ENCODE measurements at regions not wholly inside any gene's neighbourhood (a gene's known extent, or its start where the extent isn't known, plus 50 kb on each side); places are given as distances from the start of the nearest gene placed in this dataset.

- in situ Hi-C loops (cut with HindIII; ENCODE audit: low pct_unique_long_range_greater_than_20kb, low sequenced_read_pairs) = no loop called here
- BruUV-seq (replicated peaks) = no TSS peak
Observed at GRCh38 chr4:146113171-146113570, 62.3 kb upstream of the LSM6 start.

DNA sequence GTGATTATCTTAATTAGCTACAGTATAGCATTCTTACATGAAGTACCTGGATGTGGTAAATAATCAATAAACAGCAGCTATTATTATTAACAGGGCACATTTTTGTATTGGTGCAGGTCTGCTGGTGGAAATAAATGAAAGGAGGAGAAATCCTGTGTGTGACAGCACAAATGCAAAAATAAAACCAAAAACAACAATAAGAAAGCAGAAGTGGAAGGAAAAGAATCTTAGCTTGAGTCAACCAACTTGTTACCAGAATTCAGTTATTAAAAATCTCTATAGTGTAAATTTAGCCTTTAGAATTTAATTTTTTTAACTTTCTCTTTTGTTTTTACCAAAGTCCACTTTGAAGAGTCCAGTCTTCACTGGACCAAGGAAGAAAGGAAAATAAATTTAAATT is 63.1 kb upstream of the LSM6 start:
- in situ Hi-C loops (cut with HindIII; ENCODE audit: low pct_unique_long_range_greater_than_20kb, low sequenced_read_pairs) = no loop called here
- no peaks in the 10 kb centered on the region for H3K36me3 ChIP-seq (ENCODE audit: control insufficient read depth, insufficient read depth, low read length)
- no peaks in the 10 kb centered on the region for H3K4me1 ChIP-seq (ENCODE audit: control insufficient read depth, insufficient read depth, low read length)
- no peak for DNase-seq (ENCODE audit: low read depth, low spot score)
- TF ChIP-seq REST (IDR thresholded peaks at IDR 0.05; ENCODE audit: insufficient read depth in 1 of 2, low read depth in 2 of 2, low read length in 1 of 2) (no peak), SIN3A (IDR thresholded peaks at IDR 0.05; ENCODE audit: borderline replicate concordance, insufficient read depth, low read depth, low read length) (no peak), TCF7L2 (IDR thresholded peaks at IDR 0.05; ENCODE audit: low read depth, low read length) (no peak), POLR2AphosphoS5 (IDR thresholded peaks at IDR 0.05; ENCODE audit: low read depth, low read length) (no peak)
- TF ChIP-seq, protein P1, sequence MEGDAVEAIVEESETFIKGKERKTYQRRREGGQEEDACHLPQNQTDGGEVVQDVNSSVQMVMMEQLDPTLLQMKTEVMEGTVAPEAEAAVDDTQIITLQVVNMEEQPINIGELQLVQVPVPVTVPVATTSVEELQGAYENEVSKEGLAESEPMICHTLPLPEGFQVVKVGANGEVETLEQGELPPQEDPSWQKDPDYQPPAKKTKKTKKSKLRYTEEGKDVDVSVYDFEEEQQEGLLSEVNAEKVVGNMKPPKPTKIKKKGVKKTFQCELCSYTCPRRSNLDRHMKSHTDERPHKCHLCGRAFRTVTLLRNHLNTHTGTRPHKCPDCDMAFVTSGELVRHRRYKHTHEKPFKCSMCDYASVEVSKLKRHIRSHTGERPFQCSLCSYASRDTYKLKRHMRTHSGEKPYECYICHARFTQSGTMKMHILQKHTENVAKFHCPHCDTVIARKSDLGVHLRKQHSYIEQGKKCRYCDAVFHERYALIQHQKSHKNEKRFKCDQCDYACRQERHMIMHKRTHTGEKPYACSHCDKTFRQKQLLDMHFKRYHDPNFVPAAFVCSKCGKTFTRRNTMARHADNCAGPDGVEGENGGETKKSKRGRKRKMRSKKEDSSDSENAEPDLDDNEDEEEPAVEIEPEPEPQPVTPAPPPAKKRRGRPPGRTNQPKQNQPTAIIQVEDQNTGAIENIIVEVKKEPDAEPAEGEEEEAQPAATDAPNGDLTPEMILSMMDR (IDR thresholded peaks at IDR 0.05) = no peak
- H3K27ac ChIP-seq (ENCODE audit: low read length) = no peak overlapping the region
- H3K27me3 ChIP-seq (ENCODE audit: control insufficient read depth, insufficient read depth, low read length) = no peaks in the 10 kb centered on the region
- ATAC-seq = no peak
- BruUV-seq (replicated peaks) = no TSS peak
- H3K9me3 ChIP-seq (ENCODE audit: control insufficient read depth, insufficient read depth, low read depth, low read length) = no peaks in the 10 kb centered on the region
- ChIA-PET CTCF (no interaction called here), POLR2A (no interaction called here)
- H3K4me3 ChIP-seq (ENCODE audit: low read depth in 2 of 2, low read length in 2 of 2) = no peak overlapping the region
- intact Hi-C loops (cut with micrococcal nuclease; ENCODE audit: unreplicated experiment) = no loop called here

More at GRCh38 chr4:146113171-146113570, 62.3 kb upstream of the LSM6 start:
- Histone ChIP-seq H3K27me3 (ENCODE audit: control insufficient read depth, insufficient read depth, low read length) (no peaks in the 10 kb centered on the region), H3K36me3 (ENCODE audit: control insufficient read depth, insufficient read depth, low read length) (no peaks in the 10 kb centered on the region), H3K4me1 (ENCODE audit: control insufficient read depth, insufficient read depth, low read length) (no peaks in the 10 kb centered on the region), H3K4me3 (ENCODE audit: low read depth in 2 of 2, low read length in 2 of 2) (no peak overlapping the region), H3K27ac (ENCODE audit: low read length) (no peak overlapping the region), H3K9me3 (ENCODE audit: control insufficient read depth, insufficient read depth, low read depth, low read length) (no peaks in the 10 kb centered on the region)
- CTCF ChIA-PET = no interaction called here
- DNase-seq (ENCODE audit: low read depth, low spot score) = no peak
- no peak for ATAC-seq
- TF ChIP-seq REST (IDR thresholded peaks at IDR 0.05; ENCODE audit: insufficient read depth in 1 of 2, low read depth in 2 of 2, low read length in 1 of 2) = no peak
- no peak for TF ChIP-seq POLR2AphosphoS5 (IDR thresholded peaks at IDR 0.05; ENCODE audit: low read depth, low read length)
- no peak for TF ChIP-seq TCF7L2 (IDR thresholded peaks at IDR 0.05; ENCODE audit: low read depth, low read length)
- TF ChIP-seq SIN3A (IDR thresholded peaks at IDR 0.05; ENCODE audit: borderline replicate concordance, insufficient read depth, low read depth, low read length) = no peak
- TF ChIP-seq, protein P1 (IDR thresholded peaks at IDR 0.05) = no peak
- POLR2A ChIA-PET = no interaction called here
- intact Hi-C loops (cut with micrococcal nuclease; ENCODE audit: unreplicated experiment) = no loop called here
